Stimulated activated CD4-positive, alpha-beta T cell treated with anti-CD3 and anti-CD28 coated beads, Interleukin-1b, Interleukin-23, amount 100 ng/mL, for 48 hours (primary cell): ENCODE measurements at regions not wholly inside any gene's neighbourhood (a gene's known extent, or its start where the extent isn't known, plus 50 kb on each side); places are given as distances from the start of the nearest gene placed in this dataset.
"Not testable (repeated sequence)": the region's sequence is repeated elsewhere in the genome, so short reads cannot be mapped to it uniquely, and the experiment has no call there.

Source experiments
- DNase-seq: peaks from one replicate; pipeline ENCODE4 v3.0.0-alpha.2; 2020

DNA sequence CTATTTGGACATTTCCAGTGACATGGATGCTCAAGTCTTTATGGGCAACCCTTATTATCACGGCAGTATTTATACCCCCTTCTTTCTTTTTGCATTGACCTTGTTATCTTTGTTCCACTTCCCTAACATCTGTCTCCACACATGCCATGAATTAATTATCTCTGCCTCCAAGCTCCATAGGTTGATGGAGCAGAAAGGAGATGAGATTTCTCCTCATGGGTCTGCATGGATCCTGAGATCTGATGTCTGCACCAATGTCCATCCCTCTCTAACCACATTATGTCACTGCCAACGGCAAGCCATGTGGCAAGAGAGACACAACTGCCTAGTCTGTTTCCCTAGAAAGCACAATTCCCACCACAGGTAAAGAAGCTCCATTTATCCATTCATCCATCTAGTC, 416.8 kb upstream of the ASIC2 start:
- no peak for DNase-seq

GRCh38 chr17:33712120-33712519, 419.0 kb upstream of the ASIC2 start:
- no peak for DNase-seq

- no peak for DNase-seq
Measured at GRCh38 chr17:33716957-33717356, 423.9 kb upstream of the ASIC2 start.

DNA sequence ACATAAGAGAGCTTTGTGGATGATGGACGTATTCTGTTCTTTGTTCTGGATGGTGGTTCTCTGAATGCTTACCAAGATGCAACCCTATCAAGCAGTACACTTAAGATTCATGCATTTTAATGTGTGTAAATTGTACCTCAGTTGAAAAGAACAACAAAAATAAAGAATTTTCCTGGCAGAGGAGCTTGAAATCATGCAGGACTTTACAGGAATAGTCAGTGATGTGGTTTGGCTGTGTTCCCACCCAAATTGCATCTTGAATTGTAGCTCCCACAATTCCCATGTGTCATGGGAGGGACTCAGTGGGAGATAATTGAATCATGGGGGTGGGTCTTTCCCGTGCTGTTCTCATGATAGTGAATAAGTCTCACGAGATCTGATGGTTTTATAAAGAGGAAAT, 430.6 kb upstream of the ASIC2 start:
- not testable (repeated sequence) for DNase-seq

DNA sequence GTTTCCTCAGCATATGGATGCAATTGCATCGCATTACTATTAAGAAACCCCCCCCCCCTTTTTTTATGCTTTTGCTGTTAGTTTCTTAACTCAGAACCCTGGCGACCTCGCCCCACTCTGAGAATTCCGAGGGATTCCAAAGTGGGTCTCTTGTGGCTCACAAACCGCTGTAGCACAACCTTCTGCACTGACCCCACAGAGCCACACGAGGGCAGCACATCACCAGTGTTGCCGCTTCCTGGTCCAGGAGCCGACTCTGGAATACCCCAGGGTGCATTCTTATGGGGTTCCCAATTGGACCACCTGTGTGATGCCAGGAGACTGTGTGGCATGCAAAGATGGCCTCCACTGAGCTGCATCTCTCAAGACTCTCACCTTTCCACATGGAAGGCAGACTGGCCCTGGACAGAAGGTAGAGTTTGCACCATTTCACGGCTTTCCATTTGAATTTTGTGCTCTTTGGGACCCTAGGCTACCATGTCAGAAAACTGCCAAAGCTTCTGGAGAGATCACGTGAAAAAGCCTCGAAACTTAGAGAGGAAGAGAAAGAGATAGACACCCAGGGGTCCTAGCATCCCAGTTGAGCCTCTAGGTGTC, 432.7 kb upstream of the ASIC2 start:
- peak; percentile 3 for DNase-seq

DNA sequence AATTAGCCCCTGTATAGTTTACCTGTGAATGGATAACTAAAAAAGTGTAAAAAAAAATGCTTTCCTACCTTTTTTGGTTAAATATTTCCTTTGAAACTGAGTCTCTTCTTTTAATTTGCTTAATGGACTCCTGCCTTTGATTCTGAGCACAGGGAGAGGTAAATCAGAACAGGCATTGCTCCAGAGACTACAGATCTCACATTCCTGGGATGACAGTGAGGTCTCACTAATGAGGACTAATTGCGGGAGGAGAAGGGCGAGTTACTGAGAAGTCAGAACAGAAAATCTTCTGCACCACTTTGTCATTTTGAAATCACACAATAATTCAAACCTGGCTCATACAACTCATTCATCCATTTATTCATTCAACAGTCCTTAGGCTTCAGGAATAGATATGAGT, 437.0 kb upstream of the ASIC2 start:
- DNase-seq: no peak

DNA sequence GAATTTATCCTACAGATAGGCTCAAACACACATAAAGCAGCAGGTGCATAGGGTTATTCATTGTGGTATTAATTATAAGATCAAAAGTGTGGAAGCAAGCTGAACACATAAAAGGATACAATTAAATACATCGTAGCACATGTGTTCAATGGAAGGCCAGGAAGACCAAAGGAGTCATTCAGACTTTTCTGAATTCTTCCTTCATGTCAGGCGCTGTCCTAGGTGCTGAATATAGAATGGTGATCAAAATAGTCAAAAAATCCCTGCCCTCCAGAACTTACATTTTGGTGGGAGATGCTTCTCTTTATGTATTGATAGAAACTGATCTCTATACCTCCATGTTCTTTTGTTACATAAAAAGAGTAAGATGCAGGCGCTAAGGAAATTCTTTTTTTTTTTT, 439.0 kb upstream of the ASIC2 start:
- no peak for DNase-seq

DNA sequence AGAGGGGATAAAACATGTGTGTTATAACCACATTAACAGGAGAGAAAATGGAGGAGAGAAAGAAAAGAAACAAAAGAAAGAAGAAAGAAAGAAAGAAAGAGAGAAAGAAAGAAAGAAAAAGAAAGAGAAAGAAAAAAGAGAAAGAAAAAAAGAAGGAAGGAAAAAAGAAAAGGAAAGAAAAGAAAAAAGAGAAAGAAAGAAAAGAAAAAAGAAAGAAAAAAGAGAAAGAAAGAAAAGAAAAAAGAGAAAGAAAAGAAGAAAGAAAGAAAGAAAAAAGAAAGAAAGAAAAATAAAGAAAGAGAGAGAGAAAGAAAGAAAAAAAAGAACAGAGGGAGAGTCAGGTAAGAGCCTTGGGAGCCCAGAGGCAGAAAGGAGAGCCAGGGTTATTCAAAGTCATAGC, 446.6 kb upstream of the ASIC2 start:
- no peak for DNase-seq

- no peak for DNase-seq
Measured at GRCh38 chr17:33745047-33745760, 452.1 kb upstream of the ASIC2 start.

GRCh38 chr17:33749171-33749570, 456.1 kb upstream of the ASIC2 start:
- DNase-seq: no peak

DNA sequence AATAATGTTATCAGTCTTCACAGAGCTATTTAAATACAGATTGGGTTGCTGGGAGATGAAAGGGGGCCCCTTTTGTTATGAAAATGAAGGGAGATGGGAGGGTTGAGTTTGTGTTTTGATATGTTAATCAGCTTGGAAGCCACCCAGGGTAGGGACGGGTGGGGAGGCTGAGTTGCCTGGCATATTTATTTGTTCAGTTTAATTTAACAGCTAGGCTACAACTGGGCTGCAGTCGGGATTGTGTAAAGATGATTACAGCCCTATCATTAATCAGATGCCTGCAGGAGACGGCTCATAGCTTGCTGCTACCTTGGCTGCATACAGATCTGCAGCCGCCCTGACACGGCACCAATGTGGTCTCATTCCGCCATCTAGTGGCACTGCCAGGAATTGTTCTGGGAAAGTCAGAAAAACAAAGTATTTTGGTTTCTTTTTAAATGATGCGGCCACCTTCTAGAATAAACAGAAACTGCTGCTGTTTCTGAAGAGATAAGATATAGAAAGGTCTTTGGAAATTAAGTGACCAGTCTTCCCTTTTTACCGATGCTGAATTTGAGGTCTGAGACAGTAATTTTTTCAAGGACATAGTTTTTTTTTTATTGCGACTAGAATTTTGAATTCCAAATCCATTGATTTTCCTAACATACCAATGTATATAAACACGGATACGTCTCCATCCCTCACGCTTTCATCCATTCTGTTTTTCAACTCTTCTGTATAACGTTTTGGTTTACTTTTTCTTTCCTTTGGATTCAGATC, 458.0 kb upstream of the ASIC2 start:
- peak; percentile 59 for DNase-seq

DNA sequence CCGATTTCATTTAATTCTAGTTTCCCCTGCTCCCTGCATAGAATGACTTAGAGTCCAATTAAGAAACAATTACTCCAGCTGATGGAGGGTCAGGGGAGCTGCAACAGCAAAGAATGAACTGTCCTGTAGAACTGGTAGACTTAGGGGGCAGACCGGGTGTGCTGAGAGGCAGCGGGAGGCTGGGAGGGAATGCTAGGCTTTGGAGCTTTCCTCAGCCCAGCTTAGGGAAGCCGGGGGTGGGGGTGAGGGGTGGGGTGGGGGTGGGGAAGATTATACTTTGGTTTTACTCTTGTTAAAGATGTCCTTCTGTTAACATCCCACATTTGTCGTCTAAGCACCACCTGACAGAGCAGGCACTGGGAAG, 458.6 kb upstream of the ASIC2 start:
- DNase-seq: no peak

- DNase-seq: no peak
Measured at GRCh38 chr17:33753452-33753851, 460.4 kb upstream of the ASIC2 start.

- DNase-seq: no peak
Measured at GRCh38 chr17:33756021-33756420, 462.9 kb upstream of the ASIC2 start.

- no peak for DNase-seq
Measured at GRCh38 chr17:33765871-33766270, 472.8 kb upstream of the ASIC2 start.

DNA sequence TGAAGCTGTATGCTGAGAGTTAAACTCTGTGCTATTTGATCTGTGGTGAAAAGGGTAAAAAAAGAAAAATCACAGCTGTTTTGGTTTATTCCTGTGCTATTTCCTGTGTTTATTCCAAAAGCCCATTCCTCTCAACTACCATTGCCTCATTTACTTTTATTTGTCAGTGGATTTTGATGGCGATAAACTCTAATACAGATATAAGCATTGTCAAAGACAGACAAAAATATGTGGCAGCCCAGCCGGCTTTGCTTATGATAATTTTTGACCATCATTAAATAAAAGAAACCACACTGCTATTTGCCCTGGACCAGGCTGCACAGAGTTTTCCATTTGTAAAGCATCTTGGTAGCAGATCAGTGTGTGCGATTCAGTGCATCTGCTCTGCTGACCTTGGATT, 473.6 kb upstream of the ASIC2 start:
- DNase-seq: no peak

- DNase-seq: no peak
Measured at GRCh38 chr17:33769066-33769465, 476.0 kb upstream of the ASIC2 start.

GRCh38 chr17:33776304-33776703, 478.8 kb upstream of the CCL2 start:
- DNase-seq: no peak

GRCh38 chr17:33776903-33777302, 478.2 kb upstream of the CCL2 start:
- DNase-seq: no peak

- no peak for DNase-seq
Measured at GRCh38 chr17:33777674-33778073, 477.4 kb upstream of the CCL2 start.

DNA sequence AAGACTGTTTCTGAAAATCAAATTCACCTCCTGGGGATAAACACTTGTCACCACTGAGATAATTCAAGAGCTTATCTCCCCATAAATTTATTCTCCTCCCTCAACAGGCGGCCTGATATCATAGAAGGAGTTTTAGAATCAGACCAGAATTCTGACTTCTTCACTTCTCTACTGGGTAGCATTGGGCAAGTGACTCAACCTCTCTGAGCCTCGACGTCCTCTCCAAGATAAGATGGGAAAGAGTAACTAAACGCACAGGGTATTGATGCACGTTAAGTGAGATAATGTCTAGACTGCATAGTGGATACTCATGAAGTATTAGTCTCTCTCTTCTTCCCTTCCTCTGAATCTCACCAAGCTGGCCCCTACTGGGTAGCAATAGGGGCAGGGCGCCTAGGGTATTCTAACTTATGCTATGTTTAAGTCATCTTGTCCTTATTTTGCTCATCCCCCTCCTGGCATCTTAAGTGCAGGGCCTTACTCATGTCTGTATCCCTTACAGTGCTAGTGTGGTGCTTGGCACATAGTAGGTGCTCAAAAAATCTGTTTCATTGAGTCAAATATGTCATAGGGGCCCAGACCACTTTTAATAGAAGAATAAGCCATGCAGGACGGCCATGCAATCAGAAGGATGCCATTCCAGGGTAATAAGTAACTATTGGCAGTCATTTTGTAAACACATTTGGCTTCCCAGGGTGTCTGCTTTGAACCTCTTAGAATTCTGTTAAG, 476.4 kb upstream of the CCL2 start:
- no peak for DNase-seq

DNA sequence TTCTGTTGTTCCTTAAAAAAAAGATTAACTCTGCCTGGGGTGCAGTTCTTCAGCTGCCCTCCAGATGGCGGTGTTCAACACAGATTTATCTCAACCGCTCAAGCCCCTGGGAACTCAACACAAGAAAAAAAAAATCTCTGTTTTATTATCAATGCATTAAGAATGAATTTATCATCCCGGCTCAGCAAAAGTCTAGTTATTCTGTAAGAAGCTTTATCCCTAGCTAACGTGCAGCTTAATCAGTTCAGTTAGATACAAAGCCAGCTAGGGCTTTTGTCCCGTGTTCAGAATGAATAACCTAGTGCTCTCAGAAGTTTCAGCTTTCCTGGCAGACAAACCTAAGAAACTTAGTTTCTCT, 475.9 kb upstream of the CCL2 start:
- DNase-seq: peak; percentile 8

GRCh38 chr17:33785281-33785680, 469.8 kb upstream of the CCL2 start:
- no peak for DNase-seq

GRCh38 chr17:33786478-33786877, 468.6 kb upstream of the CCL2 start:
- DNase-seq: no peak
